HG03280 (cell line): ENCODE measurements at regions not wholly inside any gene's neighbourhood (a gene's known extent, or its start where the extent isn't known, plus 50 kb on each side); places are given as distances from the start of the nearest gene placed in this dataset.

ENCODE experiments used
- ATAC-seq: cut with Tn5 transposase; IDR thresholded peaks from one replicate; pipeline ENCODE4 v1.9.1; 2021; ENCODE audit warnings: mild to moderate bottlenecking, moderate library complexity; ENCODE audit not compliant: unreplicated experiment

GRCh38 chr3:162096874-162097273 is 600.3 kb downstream of the OTOL1 start:
- no peak for ATAC-seq

GRCh38 chr3:162103808-162104207 is 607.2 kb downstream of the OTOL1 start:
- ATAC-seq, result no peak

- ATAC-seq, result no peak
Observed at GRCh38 chr3:162111861-162112260, 615.3 kb downstream of the OTOL1 start.

- ATAC-seq, result no peak
Observed at GRCh38 chr3:162112719-162113118, 616.1 kb downstream of the OTOL1 start.

- no peak for ATAC-seq
Observed at GRCh38 chr3:162117961-162118360, 621.4 kb downstream of the OTOL1 start.

GRCh38 chr3:162119651-162120050 is 623.0 kb downstream of the OTOL1 start:
- ATAC-seq, result no peak

- no peak for ATAC-seq
Observed at GRCh38 chr3:162122405-162122804, 625.8 kb downstream of the OTOL1 start.

GRCh38 chr3:162125790-162126189 is 629.2 kb downstream of the OTOL1 start:
- ATAC-seq, result no peak

- ATAC-seq, result no peak
Observed at GRCh38 chr3:162130582-162130981, 634.0 kb downstream of the OTOL1 start.

GRCh38 chr3:162132981-162133380 is 636.4 kb downstream of the OTOL1 start:
- ATAC-seq, result no peak

GRCh38 chr3:162134571-162134970 is 638.0 kb downstream of the OTOL1 start:
- no peak for ATAC-seq

GRCh38 chr3:162136136-162136535 is 639.5 kb downstream of the OTOL1 start:
- no peak for ATAC-seq

GRCh38 chr3:162138509-162138908 is 641.9 kb downstream of the OTOL1 start:
- ATAC-seq, result no peak

- ATAC-seq, result no peak
Observed at GRCh38 chr3:162139841-162140240, 643.2 kb downstream of the OTOL1 start.

GRCh38 chr3:162141272-162141791 is 644.7 kb downstream of the OTOL1 start:
- ATAC-seq, result no peak

GRCh38 chr3:162142511-162142910 is 645.9 kb downstream of the OTOL1 start:
- no peak for ATAC-seq

GRCh38 chr3:162143180-162143579 is 646.6 kb downstream of the OTOL1 start:
- no peak for ATAC-seq

GRCh38 chr3:162147996-162148395 is 651.4 kb downstream of the OTOL1 start:
- ATAC-seq, result no peak

- ATAC-seq, result no peak
Observed at GRCh38 chr3:162150790-162151189, 654.2 kb downstream of the OTOL1 start.

- ATAC-seq, result no peak
Observed at GRCh38 chr3:162152636-162153035, 656.0 kb downstream of the OTOL1 start.

- no peak for ATAC-seq
Observed at GRCh38 chr3:162161595-162161994, 665.0 kb downstream of the OTOL1 start.

GRCh38 chr3:162165346-162165745 is 668.7 kb downstream of the OTOL1 start:
- ATAC-seq, result no peak

- no peak for ATAC-seq
Observed at GRCh38 chr3:162166543-162166942, 669.9 kb downstream of the OTOL1 start.

GRCh38 chr3:162168715-162169114 is 672.1 kb downstream of the OTOL1 start:
- no peak for ATAC-seq
